GM19452 (cell line): ENCODE measurements at regions not wholly inside any gene's neighbourhood (a gene's known extent, or its start where the extent isn't known, plus 50 kb on each side); places are given as distances from the start of the nearest gene placed in this dataset.
"Not testable (repeated sequence)": the region's sequence is repeated elsewhere in the genome, so short reads cannot be mapped to it uniquely, and the experiment has no call there.

Experiments used
- ATAC-seq: cut with Tn5 transposase; IDR thresholded peaks from one replicate; pipeline ENCODE4 v1.9.1; 2021; ENCODE audit not compliant: unreplicated experiment

- ATAC-seq, result no peak
These were observed 125.9 kb upstream of the SYT13 start for GRCh38 chr11:45412051-45412471.

GRCh38 chr11:45411228-45411946 lies 125.2 kb upstream of the SYT13 start:
- ATAC-seq, result no peak

- ATAC-seq, result no peak
These were observed 124.5 kb upstream of the SYT13 start for GRCh38 chr11:45410391-45411227.

- ATAC-seq, result no peak
These were observed 123.4 kb upstream of the SYT13 start for GRCh38 chr11:45409587-45409986.

GRCh38 chr11:45407226-45407625 lies 121.1 kb upstream of the SYT13 start:
- no peak for ATAC-seq

GRCh38 chr11:45405916-45406670 lies 120.0 kb upstream of the SYT13 start:
- no peak for ATAC-seq

- ATAC-seq, result not testable (repeated sequence)
These were observed 117.4 kb upstream of the SYT13 start for GRCh38 chr11:45403521-45403920.

- ATAC-seq, result no peak
These were observed 116.0 kb upstream of the SYT13 start for GRCh38 chr11:45402049-45402630.

- no peak for ATAC-seq
These were observed 114.5 kb upstream of the SYT13 start for GRCh38 chr11:45400591-45400990.

- ATAC-seq, result no peak
These were observed 113.0 kb upstream of the SYT13 start for GRCh38 chr11:45399166-45399565.

GRCh38 chr11:45398325-45398724 lies 112.2 kb upstream of the SYT13 start:
- no peak for ATAC-seq

- no peak for ATAC-seq
These were observed 110.3 kb upstream of the SYT13 start for GRCh38 chr11:45396394-45396793.

GRCh38 chr11:45395947-45396346 lies 109.8 kb upstream of the SYT13 start:
- no peak for ATAC-seq

- no peak for ATAC-seq
These were observed 109.3 kb upstream of the SYT13 start for GRCh38 chr11:45395421-45395820.

GRCh38 chr11:45394294-45395085 lies 108.3 kb upstream of the SYT13 start:
- no peak for ATAC-seq

- ATAC-seq, result no peak
These were observed 107.7 kb upstream of the SYT13 start for GRCh38 chr11:45393826-45394225.

- no peak for ATAC-seq
These were observed 107.2 kb upstream of the SYT13 start for GRCh38 chr11:45393334-45393733.

GRCh38 chr11:45392591-45393091 lies 106.5 kb upstream of the SYT13 start:
- no peak for ATAC-seq

GRCh38 chr11:45392154-45392553 lies 106.0 kb upstream of the SYT13 start:
- ATAC-seq, result no peak

- no peak for ATAC-seq
These were observed 105.2 kb upstream of the SYT13 start for GRCh38 chr11:45391168-45391850.
